ENCODE measurements at regions not wholly inside any gene's neighbourhood (a gene's known extent, or its start where the extent isn't known, plus 50 kb on each side); places are given as distances from the start of the nearest gene placed in this dataset.
"Not testable (repeated sequence)": the region's sequence is repeated elsewhere in the genome, so short reads cannot be mapped to it uniquely, and the experiment has no call there.

GRCh38 chr3:5739299-5739935, 551.9 kb downstream of the EDEM1 start:
- no peak for DNase-seq (ENCODE audit: low read depth in 1 of 2, low spot score in 1 of 2)

GRCh38 chr3:5739949-5740348, 552.4 kb downstream of the EDEM1 start:
- no peak for DNase-seq (ENCODE audit: low read depth in 1 of 2, low spot score in 1 of 2)

GRCh38 chr3:5741017-5741416, 553.5 kb downstream of the EDEM1 start:
- DNase-seq (ENCODE audit: low read depth in 1 of 2, low spot score in 1 of 2), result no peak

DNA sequence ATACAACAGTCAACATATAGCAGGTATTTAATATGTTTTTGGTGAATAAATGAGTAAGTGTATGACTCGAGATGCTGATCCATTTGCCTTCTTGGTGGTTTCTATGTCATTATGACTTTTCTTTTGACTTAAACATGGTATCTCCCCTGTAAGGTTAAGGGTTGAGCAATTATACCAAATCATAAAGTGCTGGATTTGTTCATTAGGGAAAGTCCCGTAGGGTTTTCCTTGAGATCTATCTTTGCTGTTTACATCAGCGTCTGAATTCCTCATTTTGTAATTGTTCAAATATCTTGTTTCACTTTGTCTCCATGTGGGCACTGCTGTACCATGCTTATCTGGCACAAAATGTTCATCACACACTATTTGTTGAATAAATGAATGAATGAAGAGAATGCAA, 562.6 kb downstream of the EDEM1 start:
- DNase-seq (ENCODE audit: low read depth in 1 of 2, low spot score in 1 of 2), result no peak

GRCh38 chr3:5750874-5751640, 563.5 kb downstream of the EDEM1 start:
- no peak for DNase-seq (ENCODE audit: low read depth in 1 of 2, low spot score in 1 of 2)

- no peak for DNase-seq (ENCODE audit: low read depth in 1 of 2, low spot score in 1 of 2)
Observed at GRCh38 chr3:5754602-5755001, 567.1 kb downstream of the EDEM1 start.

GRCh38 chr3:5756443-5756842, 568.9 kb downstream of the EDEM1 start:
- no peak for DNase-seq (ENCODE audit: low read depth in 1 of 2, low spot score in 1 of 2)

- no peak for DNase-seq (ENCODE audit: low read depth in 1 of 2, low spot score in 1 of 2)
Observed at GRCh38 chr3:5757213-5757804, 569.8 kb downstream of the EDEM1 start.

- no peak for DNase-seq (ENCODE audit: low read depth in 1 of 2, low spot score in 1 of 2)
Observed at GRCh38 chr3:5758699-5759098, 571.2 kb downstream of the EDEM1 start.

GRCh38 chr3:5762506-5762905, 575.0 kb downstream of the EDEM1 start:
- no peak for DNase-seq (ENCODE audit: low read depth in 1 of 2, low spot score in 1 of 2)

DNA sequence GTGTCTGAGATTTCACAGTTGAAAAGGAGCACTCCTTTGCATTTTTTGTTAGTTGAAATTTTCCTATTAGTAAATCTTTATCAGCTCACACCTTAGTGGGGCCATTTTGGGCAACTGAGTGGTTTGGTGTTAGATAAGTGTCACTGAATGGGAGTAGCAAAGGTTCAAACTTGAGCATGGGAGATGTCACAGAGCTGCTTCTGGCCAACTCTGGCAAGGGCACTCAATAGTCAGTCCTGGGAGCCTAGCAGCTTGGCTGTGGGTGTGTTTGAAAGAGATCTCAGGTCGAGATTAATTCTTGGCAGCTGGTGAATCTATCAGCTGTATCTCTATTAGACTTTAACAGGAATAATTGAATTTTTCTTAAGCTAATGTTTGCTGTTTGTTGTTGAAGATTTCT, 579.3 kb downstream of the EDEM1 start:
- DNase-seq (ENCODE audit: low read depth in 1 of 2, low spot score in 1 of 2), result no peak

- no peak for DNase-seq (ENCODE audit: low read depth in 1 of 2, low spot score in 1 of 2)
Observed at GRCh38 chr3:5767304-5767703, 579.8 kb downstream of the EDEM1 start.

DNA sequence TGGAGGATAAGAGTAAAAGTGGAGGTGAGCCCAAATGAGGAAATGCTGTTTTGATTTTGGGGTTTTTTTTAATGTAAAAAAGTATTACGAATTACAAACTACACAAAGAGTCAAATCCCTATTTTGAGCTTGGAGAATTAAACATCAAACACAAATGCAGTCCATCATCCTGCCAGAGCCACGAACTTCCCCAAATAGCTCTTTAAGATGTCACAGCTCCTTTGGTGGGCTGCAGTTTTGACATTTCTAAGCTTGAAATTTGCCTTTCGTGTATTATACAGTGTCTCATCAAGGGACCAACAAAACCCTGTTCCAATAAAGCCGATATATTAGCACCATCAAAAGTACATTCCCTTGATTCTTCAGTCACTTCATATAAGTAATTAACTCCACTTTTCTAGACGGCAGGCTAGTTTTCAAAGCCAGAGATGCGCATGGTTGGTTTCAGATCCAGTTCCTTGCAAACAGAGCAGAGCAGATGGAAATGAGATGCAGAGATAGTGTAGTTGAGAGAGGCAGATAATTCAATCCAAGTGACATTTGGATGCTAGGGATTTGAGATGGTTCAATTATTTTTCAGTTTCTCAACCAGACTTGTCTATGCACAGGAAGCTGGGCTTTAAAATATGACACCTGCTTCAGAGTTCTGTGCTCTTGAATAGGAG, 580.9 kb downstream of the EDEM1 start:
- no peak for DNase-seq (ENCODE audit: low read depth in 1 of 2, low spot score in 1 of 2)

GRCh38 chr3:5769825-5770224, 582.3 kb downstream of the EDEM1 start:
- no peak for DNase-seq (ENCODE audit: low read depth in 1 of 2, low spot score in 1 of 2)

DNA sequence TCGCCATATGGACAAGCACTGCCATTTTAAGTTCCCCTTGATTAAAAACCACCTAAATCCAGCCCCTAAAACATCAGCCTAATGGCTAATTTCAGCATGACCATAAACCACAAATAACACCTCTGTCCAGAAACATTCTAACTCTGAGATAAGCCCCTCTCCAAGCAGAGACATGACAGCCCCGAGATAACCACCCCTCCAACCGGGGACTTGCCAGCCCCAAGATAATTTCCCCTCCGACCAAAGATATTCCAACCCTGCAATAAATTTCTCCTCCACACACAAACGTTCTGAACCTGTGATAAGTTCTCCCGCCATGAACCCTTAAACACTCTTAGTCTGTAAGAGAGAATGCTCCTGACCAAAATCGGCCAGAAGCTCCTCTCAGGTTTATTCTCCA, 586.8 kb downstream of the EDEM1 start:
- no peak for DNase-seq (ENCODE audit: low read depth in 1 of 2, low spot score in 1 of 2)

- not testable (repeated sequence) for DNase-seq (ENCODE audit: low read depth in 1 of 2, low spot score in 1 of 2)
Observed at GRCh38 chr3:5775100-5775499, 587.6 kb downstream of the EDEM1 start.

GRCh38 chr3:5784690-5785089, 597.2 kb downstream of the EDEM1 start:
- no peak for DNase-seq (ENCODE audit: low read depth in 1 of 2, low spot score in 1 of 2)

DNA sequence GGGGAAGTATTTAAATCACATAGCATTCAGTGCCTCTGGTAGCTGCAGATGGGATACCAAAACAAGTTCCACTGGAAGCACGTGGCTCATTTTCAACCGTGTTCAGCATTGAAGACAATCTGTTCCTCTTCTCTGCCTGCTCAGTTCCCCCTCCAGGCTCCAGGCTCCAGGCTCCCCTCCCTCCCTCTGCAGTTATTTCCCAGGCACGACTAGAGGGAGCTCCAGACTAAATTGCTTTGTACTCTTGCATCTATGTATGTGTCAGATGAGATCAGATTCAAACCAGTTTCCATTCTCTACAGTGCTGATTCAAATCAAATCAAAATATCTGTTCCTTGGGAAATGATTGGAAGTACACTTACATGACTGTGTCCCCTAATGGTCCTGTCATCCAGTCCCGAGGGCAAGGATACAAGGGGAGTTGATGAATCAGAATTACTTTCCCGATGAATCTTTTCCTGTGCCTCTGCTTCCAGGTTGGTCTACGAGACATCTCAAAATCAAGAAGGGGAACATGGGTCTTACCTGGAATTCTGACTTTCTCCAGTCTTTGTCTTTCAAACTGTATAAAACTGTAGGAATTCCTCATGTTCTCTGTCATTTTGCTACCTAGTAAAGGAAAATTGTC, 600.5 kb downstream of the EDEM1 start:
- DNase-seq (ENCODE audit: low read depth in 1 of 2, low spot score in 1 of 2), result no peak

DNA sequence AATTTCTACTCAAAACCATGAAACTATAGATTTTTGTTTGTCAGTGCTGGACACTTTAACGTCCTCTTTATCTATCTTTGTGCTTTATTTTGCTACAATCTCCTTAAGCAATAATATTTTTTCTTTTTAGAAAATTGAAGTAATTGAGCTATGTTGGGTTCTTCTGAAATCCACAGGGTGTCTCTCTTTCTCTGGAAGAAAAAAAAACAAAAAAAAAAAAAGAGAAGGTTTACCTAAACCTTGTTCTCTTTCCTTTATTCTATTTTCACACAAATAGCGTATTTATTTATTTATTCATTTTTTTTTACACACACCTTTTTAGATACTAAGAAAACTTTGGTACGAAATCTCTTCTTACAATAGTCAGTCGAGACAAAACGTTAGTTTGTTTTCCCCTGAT, 601.0 kb downstream of the EDEM1 start:
- DNase-seq (ENCODE audit: low read depth in 1 of 2, low spot score in 1 of 2), result no peak

GRCh38 chr3:5791558-5791957, 604.1 kb downstream of the EDEM1 start:
- DNase-seq (ENCODE audit: low read depth in 1 of 2, low spot score in 1 of 2), result no peak

GRCh38 chr3:5796541-5796940, 609.0 kb downstream of the EDEM1 start:
- DNase-seq (ENCODE audit: low read depth in 1 of 2, low spot score in 1 of 2), result no peak

GRCh38 chr3:5798809-5799208, 611.3 kb downstream of the EDEM1 start:
- DNase-seq (ENCODE audit: low read depth in 1 of 2, low spot score in 1 of 2), result no peak
